GM12872 (cell line): ENCODE measurements at regions not wholly inside any gene's neighbourhood (a gene's known extent, or its start where the extent isn't known, plus 50 kb on each side); places are given as distances from the start of the nearest gene placed in this dataset.

Experiments used
- CTCF ChIP-seq: IDR thresholded peaks from 3 replicates; pipeline ENCODE4 v1.5.1; 2011; ENCODE audit warnings: low read depth, mild to moderate bottlenecking, low read length, moderate library complexity; ENCODE audit not compliant: insufficient read depth

DNA sequence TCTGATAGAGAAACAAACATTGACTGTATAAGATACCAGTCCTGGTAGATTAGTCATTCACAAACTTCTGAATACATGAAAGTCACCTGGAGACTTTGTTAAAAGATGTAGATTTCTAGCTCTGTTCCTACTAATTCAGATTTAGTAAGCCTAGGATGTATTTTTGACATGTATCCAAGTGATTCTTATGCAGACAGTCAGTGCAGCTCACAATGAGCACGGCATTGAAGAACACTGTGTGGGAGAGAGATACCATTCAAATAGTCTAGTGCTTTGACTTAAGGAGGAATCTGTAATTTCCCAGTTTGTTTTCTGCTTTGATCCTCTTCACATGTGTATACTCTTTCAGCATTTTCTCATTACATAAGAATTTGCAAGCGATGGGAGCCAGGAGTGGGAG is 68.7 kb upstream of the STXBP6 start:
- TF ChIP-seq CTCF: no peak

DNA sequence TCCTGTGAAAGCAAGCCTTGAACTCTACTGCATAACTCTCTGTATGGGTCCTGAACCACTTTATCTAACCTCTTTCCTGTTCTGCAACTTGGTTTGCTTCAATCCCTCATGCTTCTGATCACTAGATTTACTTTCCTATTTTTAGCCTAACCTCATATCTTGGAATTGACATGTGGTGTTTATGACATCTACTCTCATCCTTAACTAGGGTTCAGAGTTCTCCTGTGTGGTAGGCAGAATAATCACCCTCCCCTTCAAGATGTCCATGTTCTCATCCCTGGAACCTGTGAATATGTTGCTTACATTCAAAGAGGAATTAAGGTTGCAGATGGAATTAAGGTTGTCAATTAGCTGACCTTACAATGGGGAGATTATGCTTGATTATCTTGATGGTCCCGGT is 67.4 kb upstream of the STXBP6 start:
- no peak for TF ChIP-seq CTCF

- TF ChIP-seq CTCF: no peak
Observed at GRCh38 chr14:25116607-25117006, 66.7 kb upstream of the STXBP6 start.

DNA sequence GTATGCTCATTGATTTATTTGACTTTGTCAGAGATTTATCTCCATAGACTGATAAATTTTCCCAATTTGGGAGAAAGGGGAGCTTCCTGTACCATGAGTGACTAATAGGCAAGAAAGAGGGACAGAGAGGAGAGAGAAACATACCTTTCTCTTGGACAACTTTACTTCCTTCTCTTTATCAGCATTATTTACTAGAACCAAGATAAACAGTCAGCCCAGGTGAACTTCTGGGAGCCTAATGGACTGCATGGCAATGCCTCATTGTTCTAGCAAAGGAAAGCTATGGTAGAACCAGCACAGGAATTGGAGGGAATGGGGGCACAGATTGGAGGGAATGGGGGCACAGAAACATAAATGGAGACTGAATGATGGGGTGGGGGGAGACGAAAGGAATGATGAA is 63.4 kb upstream of the STXBP6 start:
- no peak for TF ChIP-seq CTCF

DNA sequence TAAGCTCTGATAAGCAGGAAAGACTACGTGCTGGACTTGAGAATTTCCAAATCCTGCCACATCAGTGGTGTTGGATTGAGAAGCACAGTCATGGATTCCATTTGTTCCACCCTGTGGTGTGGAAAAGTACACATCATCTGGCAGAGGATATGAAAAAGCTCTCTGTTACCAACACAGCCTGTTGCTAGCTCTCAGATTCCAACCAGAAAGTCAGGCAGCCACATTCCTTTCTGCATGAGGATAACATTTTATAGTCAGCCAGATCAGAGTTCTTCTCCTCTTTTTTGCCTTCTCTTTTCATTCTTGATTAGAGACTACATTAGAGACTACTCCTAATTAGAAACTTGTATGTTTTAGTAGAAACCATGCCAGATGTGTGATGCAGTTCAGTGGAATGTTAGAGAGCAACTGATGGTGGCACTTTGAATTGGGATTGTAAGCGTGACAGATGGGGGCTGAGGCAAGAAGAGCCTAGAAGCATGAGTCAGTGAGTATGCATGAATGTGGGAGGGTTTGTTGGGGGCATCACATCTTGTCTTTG is 61.2 kb upstream of the STXBP6 start:
- no peak for TF ChIP-seq CTCF

DNA sequence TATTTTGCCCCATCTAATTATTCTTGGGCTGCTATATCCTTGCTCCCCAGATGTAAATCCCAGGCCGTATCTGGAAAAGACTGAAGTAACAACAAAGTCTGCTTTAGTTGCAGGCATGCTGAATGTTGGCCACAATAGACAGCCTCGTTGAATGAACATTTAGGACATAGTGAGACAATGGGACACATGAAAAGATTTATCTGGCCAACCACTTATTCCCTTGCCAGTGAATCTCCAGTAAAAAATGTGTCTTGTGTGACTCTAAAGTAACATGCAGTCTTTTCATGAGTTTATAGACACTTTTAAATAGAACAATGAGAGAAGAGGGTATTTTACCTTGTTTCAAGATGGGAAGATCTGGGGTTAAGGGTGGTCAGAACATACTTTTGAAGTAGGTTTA is 60.2 kb upstream of the STXBP6 start:
- no peak for TF ChIP-seq CTCF

DNA sequence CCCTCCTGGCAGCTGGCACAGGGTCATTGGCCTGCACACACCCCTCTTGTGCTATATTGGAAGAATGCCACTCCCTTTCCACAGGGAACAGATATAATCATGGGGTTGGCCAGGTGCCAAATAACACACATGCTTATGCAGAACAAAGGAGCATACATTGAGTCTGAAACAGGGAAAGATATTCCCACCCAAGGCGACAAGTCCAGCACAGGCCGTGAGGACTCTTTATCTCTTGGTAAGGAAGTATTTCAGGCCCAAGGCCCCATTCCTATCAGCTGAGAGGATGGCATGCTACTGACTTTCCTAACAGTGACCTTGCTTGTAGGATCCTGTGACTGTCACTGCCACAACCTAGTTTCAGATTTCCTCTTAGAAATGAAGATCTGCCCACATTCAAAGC is 59.0 kb upstream of the STXBP6 start:
- no peak for TF ChIP-seq CTCF

- no peak for TF ChIP-seq CTCF
Observed at GRCh38 chr14:25108291-25108690, 58.3 kb upstream of the STXBP6 start.
